Stimulated activated CD4-positive, alpha-beta T cell treated with anti-CD3 and anti-CD28 coated beads, Interleukin-4, amount 100 ng/mL, for 48 hours (primary cell): ENCODE measurements at regions not wholly inside any gene's neighbourhood (a gene's known extent, or its start where the extent isn't known, plus 50 kb on each side); places are given as distances from the start of the nearest gene placed in this dataset.
"Not testable (repeated sequence)": the region's sequence is repeated elsewhere in the genome, so short reads cannot be mapped to it uniquely, and the experiment has no call there.

Source experiments
- DNase-seq, 2 donors: peaks; one replicate each; pipeline ENCODE4 v3.0.0-alpha.2; 2020; ENCODE audit warnings: low read depth in 2 of 2

DNA sequence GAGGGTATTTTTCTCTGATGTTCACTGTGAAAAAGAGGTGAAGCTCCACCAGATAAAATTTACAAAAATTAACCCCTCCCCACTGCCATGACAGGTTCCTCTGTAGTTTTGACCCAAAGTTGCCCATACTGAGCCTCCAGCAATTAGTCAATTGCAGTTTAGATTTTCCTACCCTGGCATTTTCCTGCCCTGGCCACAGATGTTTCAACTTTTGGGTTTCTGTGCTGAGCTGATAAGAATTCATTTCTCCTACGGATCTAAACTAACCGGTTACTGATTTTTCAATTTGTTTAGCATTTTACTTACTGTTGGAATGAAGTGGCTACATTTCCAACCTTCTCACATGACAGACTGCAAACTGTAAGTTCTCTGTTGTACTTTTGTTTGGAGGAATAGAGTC lies 1346.1 kb upstream of the EPHA6 start:
- DNase-seq, result no peak

DNA sequence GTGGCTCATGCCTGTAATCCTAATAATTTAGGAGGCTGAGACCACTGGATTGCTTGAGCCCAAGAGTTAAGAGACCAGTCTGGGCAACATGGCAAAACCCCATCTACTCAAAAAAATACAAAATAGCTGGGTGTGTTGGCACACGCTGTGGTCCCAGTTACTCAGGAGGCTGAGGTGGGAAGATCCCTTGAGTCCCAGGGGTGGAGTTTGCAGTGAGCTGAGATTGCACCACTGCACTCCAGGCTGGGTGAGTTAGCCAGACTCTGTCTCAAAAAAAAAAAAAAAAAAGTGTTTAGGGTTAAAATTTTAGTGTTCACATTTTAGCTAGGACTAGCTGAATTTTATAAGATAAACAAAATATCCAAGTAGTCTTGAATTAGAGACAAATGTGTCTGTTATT lies 1340.1 kb upstream of the EPHA6 start:
- no peak for DNase-seq

DNA sequence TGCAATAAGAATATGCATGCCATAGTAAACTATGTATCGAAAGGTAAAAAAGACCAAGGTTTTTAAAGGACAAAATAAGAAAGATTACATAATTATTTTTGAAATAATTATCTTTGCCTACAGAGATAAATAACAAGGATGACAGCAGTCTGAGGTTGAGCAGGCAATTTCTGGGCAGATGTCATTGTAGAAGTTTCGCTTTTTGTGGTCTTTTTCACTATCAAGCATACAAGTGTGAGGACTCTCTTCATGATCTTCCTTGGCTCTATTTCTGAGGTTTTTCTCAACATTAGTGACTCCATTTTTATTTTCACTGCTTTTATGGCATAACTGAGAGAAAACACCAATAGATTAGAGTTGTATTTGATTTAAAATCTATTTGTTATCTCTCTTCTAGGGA lies 1337.9 kb upstream of the EPHA6 start:
- no peak for DNase-seq

DNA sequence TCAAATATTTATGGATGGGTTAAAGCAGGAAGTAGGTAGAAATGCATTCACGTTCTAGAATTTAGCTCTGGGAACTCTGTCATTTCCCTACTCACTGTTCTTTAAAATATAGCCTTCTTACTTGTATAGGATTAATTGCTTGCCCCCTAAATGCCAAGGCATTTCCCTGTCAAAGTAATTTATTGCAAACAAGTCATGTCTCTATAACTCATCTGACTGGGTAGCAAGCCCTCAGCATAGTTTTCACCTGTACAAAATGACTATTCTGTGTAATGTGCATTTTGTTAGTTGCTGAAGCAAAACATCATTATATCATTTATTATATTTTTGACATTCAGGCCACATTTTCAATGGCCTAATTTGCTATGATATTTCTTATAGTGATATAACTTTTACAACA lies 1308.2 kb upstream of the EPHA6 start:
- DNase-seq, result no peak

DNA sequence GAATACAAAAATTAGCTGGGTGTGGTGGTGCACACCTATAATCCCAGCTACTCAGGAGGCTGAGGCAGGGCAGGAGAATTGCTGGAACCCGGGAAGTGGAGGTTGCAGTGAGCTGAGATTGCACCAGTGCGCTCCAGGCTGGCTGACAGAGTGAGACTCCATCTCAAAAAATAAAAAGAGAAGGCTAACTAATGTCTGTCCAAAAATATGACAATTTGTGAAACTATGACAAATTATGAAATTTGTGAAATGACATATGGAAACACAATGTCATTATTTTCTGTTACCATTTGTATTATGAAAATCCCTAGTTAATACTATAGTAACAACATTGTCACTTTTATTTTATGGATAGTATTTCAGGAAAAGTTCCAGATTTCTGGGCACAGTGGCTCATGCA lies 1306.3 kb upstream of the EPHA6 start:
- DNase-seq, result no peak

DNA sequence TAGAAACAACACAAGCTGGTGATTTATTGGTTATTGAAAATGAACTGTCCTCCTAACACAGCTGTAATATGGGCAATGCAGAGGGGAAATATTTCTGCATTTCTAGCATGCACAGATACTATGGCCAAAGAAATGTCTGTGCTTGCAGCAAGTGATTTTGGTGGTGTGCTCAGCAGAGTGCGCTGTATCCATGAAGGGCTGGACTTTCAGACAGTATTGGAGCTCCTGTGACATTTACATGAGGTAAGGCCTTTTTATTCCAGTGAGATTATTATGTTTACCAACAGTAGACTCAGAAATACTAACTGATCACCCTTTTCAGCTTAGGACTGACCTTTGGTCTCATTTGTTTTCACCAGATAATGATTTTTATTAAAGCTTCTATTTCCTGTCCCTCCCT lies 1302.6 kb upstream of the EPHA6 start:
- DNase-seq, result no peak

DNA sequence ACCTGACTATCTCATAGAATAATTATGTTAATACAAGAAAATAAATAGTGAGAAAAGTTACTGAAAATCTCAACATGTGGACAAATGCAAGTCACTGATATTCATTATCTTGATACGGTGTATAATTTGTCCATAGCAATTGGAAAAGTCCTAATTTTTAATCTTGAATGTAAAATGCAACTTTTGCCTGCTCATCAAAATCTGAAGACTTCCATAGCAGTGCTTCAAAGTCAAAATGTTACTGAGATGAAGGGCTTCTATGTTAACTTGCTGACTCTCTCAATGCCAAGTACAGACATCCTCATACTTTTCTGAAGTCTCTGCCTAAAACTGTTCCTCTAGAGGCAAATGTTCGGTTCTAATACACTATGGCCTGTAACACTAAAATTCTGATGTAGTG lies 1300.1 kb upstream of the EPHA6 start:
- no peak for DNase-seq

DNA sequence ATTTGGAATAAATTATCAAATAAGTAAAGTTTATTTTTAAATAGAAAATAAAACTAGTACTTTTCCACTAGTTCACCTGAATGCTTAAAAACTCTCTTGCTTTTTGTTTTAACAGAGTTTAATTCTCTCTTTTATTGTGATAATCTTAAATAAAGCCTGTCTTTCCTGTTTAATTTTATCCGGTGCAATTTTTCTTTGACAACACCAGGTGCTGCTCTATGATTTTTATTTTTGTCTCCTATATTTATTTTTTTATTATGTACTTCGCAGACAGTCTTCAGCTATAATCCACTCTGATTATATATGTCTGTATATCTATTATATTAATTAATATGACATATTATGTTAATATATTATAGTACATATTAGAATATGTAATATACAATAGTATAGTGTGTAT lies 1293.0 kb upstream of the EPHA6 start:
- DNase-seq, result no peak

DNA sequence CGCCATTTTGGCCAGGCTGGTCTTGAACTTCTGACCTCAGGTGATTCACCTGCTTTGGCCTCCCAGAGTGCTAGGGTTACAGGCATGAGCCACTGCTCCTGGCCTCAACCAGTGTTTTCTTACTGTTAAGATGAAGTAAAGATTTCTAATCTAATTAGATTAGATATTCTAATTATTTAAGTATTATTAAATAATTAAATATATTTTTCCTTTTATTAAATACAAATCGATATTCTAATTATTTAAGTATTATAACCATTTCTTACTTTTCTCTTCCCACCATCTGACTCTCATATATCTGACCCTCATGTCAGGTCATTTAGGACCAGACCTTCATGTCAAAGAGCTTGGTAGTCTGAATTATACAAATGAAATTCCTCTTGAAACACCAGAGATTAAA lies 1291.9 kb upstream of the EPHA6 start:
- DNase-seq, result no peak

DNA sequence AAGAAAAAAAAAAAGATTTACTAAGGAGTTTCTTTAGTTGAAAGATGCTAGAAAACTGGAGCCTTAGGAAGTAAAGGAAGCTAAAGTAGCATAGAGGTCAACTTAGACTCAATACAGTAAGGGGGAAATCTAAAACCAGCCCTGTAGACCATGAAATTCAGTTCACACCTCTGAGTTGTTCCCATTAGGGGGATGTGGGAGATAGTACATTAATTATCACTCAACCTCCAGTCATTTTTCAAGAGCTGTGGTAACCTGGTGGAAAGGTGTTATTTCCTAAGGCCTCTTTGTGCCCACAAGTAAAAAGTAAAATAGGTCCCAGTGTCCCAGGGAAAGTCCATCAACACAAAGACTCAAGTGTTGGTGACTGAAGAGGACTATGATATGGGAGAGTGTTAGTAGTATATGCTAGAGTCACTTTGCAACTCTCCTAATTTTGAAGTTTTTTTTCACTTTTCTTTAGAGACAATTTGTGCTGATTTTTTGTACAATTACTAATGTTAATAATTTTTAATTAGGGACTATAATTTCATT lies 1274.4 kb upstream of the EPHA6 start:
- no peak for DNase-seq

DNA sequence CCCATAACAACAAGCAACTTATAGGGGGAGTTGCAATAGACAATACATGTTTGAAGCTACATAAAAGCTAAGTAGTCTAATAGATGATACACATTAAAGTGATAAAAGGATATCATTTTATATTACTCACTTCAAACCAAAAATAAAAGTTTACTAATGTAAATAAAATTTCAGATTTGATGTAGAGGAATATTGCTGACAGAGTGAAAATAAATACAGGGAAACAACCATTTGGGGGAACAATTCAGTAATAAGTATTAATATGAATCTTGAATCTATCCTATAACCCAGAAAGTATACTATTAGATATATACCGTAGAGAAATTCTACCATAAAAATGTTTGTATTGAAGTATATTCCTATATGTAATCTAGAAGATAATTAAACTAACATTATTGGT lies 1248.9 kb upstream of the EPHA6 start:
- DNase-seq, result no peak

DNA sequence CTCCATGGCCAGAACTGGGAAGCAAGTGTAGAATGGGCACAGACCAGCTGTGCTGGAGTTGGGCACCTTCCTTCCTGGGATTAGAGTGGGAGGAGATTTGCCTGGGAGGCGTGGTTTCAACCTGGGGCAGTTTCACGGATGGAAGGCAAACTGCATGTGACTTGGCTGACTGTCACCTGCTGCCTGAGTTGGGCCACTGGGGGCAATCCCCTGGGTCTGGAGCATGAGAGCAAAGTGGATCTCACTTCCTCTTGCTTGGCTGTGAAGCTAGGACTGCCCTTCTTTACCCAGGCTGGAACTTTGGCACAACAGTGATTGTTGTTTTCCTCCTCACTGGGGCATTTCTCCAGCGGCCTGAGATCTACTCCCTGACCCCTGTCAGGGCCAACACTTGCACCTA lies 1247.0 kb upstream of the EPHA6 start:
- no peak for DNase-seq

DNA sequence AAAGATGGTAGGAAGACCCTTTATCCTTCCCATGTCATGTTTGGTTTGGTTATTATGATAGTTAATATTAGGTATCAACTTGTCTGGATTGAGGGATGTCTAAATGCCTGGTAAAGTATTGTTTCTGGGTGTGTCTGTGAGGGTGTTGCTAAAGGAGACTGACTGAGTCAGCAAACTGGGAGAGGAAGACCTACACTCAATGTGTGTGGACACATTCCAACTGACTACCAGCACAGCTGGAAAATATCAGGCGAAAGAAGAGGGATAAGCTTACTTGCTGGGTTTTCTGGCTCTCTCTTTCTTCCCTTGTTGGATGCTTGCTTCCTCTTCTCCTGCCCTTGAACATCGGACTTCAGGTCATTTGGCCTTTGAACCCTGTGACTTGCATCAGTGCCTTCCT lies 1227.6 kb upstream of the EPHA6 start:
- no peak for DNase-seq

DNA sequence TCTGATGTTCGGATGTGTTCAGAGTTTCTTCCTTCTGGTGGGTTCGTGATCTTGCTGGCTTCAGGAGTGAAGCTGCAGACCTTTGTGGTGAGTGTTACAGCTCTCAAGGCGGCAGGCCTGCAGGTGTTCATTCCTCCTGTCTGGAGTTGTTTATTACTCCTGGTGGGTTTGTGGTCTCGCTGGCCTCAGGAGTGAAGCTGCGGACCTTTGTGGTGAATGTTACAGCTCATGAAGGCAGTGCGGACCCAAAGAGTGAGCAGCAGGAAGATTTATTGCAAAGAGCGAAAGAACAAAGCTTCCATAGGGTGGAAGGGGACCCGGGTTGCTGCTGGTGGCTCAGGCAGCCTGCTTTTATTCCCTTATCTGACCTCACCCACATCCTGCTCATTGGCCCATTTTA lies 1226.8 kb upstream of the EPHA6 start:
- DNase-seq, result not testable (repeated sequence)

DNA sequence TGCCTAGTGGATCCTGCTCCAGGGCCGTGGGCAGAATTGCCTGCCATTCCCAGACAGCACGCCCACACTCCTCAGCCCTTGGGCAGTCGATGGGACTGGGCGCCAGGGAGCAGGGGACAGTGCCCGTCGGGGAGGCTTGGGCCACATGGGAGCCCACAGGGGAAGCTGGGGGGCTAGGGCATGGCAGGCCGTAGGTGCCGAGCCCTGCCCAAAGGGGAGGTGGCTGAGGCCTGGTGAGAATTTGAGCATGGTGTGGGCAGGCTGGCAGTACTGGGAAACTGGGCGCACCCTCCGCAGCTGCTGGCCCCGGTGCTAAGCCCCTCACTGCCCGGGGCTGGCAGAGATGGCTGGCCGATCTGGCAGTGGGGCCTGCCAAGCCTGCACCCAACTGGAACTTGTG lies 1225.9 kb upstream of the EPHA6 start:
- no peak for DNase-seq

DNA sequence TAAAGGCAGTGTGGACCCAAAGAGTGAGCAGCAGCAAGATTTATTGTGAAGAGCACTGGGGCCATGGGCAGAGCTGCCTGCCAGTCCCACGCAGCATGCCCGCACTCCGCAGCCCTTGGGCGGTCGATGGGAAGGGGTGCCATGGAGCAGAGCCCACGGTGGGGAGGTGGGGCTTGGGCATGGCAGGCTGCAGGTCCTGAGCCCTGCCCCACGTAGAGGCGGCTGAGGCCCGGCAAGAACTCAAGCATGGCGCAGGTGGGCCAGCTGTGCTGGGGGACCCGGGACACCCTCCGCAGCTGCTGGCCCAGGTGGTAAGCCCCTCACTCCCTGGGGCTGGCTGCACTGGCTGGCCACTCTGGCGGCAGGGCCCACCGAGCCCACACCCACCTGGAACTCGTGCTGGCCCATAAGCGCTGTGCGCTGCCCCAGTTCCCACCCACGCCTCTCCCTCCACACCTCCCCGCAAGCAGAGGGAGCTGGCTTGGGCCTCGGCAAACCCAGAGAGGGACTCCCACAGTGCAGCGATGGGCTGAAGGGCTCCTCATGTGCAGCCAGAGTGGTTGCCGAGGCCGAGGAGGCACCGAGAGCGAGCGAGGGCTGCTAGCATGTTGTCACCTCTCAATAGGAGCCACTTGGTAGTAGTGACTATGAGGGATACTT lies 1218.8 kb upstream of the EPHA6 start:
- no peak for DNase-seq

DNA sequence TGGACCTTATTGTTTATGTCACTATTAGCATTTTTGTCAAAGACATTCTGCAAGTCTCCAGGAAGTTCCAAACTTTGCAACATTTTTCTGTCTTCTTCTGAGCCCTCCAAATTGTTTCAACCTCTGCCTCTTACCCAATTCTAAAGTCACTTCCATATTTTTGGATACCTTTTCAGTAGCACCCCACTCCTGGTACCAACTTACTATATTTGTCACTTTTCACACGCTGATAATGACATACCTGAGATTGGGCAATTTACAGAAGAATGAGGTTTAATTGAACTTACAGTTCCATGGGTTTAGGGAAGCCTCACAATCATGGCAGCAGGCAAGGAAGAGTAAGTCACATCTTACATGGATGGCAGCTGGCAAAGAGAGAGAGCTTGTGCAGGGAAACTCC lies 1206.5 kb upstream of the EPHA6 start:
- no peak for DNase-seq

DNA sequence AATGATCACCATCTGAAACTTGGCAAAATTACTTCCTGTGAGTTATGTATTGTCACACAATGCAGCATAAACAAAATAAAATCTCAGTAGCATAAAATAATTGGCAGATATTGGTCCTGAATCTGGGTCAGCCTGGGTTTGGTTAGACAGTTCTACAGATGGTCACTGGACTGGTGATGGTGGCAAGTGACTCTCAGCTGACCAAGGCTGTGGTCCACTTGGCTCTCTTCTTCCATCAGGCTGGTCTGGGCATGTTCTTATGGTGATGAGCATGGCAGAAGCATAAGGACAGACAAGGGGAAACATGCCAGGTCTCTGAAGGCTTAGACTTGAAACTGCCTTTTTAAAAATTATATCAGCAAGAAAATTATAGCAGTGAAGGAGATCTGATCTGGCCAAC lies 1205.0 kb upstream of the EPHA6 start:
- DNase-seq, result no peak

DNA sequence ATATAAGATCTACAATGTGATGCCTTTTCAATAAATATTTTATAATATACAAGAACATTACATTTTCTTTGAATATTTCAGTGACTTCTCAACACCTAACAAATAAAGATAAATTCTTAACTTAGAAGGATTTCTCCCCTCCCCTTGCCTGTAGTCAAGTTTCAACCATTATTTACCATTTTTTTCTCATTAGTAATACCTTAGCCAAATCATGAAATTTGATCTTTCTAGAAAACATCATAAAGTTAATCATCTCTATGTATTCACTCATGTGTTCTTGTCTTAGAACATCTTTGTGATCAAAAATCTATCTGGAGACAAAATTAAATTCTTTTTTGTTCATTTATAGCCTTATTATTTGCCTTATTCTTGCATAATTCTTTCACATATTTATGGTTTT lies 1201.8 kb upstream of the EPHA6 start:
- no peak for DNase-seq

DNA sequence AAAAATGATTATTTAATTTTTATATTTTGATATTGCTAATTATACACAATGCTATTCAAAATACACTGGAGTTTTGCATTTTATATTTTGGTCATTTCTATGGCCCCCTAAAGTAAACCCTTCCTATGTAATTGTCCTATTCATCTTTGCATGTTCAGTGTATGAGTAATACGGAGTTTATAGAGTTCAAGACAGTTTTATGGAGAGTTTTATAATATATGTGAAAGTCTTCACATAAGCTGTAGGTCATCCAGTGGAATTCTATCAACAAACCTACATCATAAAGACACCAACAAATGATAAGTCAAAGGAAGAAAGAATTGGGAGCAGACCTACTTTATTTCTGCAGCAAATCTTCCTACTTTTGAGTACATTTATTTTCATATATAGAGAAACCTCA lies 1200.4 kb upstream of the EPHA6 start:
- DNase-seq, result no peak

DNA sequence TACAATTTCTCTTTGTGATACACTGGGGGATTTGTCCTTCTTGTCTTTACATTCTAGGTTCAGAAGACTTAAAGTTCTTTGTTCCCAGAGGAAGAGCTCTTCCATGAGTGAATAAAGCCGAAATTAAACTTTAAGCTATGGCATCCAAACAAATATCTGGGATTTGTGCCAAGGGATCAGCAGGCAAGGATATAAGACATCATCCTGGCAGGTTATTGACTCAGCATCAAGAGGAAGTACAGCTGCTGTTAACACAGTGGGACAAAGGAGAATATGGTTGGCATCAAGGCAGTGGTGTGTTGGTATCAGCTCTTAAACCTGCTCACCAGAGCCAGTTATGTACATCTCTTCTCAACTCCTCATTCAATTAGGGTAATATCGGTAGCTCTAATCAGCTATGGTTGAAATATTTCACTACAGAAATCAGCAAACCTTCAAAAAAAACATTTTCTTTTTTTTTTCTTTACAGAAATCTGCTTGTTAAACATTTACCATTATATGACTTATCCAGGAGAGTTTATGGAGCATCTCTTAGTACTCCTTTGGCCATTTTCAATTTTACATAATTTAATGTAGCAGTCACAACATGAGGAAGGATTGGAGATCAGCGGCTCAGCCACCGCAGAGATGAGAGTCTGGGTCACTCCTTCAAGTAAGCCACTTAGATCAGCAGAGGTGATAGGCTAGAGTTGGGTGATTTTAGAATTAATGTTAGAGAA lies 1198.6 kb upstream of the EPHA6 start:
- no peak for DNase-seq

DNA sequence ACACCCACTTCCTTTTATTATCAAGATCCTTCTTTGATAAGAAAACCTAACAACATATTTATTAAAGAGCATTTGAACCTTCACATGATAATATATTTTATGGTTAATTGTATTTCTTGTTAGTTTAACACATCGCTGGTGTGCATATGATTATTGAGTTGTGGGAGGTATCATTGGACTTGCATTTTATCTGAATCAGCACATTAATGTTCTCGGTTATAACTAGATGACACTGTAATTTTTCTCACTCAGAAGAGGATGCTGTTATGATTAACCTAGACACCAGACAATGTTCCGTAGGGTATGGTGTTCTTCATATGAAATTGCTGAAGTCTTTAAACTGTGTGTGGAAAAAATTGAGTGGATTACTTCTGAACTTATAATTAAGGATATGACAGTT lies 1188.3 kb upstream of the EPHA6 start:
- DNase-seq, result no peak

DNA sequence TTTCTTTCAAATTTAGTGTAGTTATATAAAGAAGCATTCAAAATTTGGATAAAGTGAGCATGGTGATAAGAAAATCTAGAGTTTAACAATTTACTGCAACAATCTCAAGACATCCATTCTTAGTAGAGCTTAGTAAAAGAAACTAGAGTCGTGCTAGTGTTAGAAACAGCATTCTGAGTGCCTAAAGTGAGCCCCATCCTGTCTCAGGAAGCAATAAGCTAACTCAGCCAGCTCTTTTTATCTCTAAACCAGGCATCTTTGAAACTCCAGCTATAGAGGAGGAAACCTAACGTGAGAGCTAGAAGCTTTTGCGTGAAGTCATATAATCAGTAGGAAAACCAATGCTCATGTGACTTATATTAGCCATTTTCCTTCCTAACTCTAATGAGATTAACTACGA lies 1187.1 kb upstream of the EPHA6 start:
- DNase-seq, result no peak

DNA sequence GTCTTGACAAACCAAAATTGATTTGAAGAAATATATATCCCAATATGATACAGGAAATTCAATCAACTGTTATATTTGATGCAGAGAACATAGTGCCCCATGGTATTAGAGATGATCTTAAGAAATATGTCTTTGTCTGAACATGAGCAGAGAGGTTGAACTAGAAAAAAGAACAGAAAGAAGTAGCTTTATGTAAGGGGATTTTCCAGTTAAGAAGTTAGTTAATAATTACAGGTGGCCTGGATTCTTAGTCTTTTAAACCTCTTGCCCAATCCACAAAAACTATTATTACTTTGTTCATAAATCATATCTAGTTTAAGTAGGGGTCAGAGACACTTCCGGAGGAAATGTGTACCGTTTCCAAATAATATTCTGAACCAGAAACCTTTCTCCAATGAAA lies 1186.7 kb upstream of the EPHA6 start:
- no peak for DNase-seq
